GM12878 (cell line): ENCODE measurements at regions not wholly inside any gene's neighbourhood (a gene's known extent, or its start where the extent isn't known, plus 50 kb on each side); places are given as distances from the start of the nearest gene placed in this dataset.

Experiments used
- ATAC-seq: fragments of 200-7000 bp; cut with Tn5 transposase; 3 replicates; pipeline ENCODE4 v1.9.1; 2020; ENCODE audit warnings: mild to moderate bottlenecking, moderate library complexity
- BruUV-seq: library from RNA; stranded (reverse); fragments of 400-500 nt; replicated peaks from 2 replicates; lab custom pipeline; 2021; lab: Mats Ljungman, UMichigan
- CTCF ChIA-PET: fragments of 300-600 bp; sonication (Branson Sonifier 250); formaldehyde crosslinking; extraction: SDS; loops from one replicate; lab custom pipeline; 2021; ENCODE audit warnings: inconsistent platforms; lab: Yijun Ruan, JAX
- POLR2A ChIA-PET: fragments of 350-600 bp; formaldehyde crosslinking; extraction: SDS; loops from one replicate; lab custom pipeline; 2021; ENCODE audit warnings: inconsistent platforms; lab: Charles Lee
- RAD21 ChIA-PET: fragments of 300-600 bp; sonication (Branson Sonifier 250); formaldehyde crosslinking; loops from one replicate; lab custom pipeline; 2023; ENCODE audit warnings: antibody characterized with exemption; ENCODE audit not compliant: unreplicated experiment; lab: Charles Lee
- SMC1A ChIA-PET: fragments of 300-600 bp; sonication (Branson Sonifier 250); formaldehyde crosslinking; loops from one replicate; lab custom pipeline; 2023; ENCODE audit not compliant: unreplicated experiment, uncharacterized antibody; lab: Charles Lee
- DNase-seq: peaks from one replicate; pipeline ENCODE4 v3.0.0-alpha.2; 2011; ENCODE audit warnings: low read depth, low spot score
- FAIRE-seq: peaks from 3 replicates; lab custom pipeline; 2011; peaks lifted over from hg19 to GRCh38; lab: Jason Lieb, UNC
- H2AFZ ChIP-seq: 2 replicates; pipeline ENCODE4 v1.6.0; 2011; ENCODE audit warnings: low read depth, low read length, control low read depth; ENCODE audit not compliant: control insufficient read depth
- H3K27ac ChIP-seq: 2 replicates; pipeline ENCODE4 v1.5.1; 2011; ENCODE audit warnings: control low read depth; ENCODE audit not compliant: control insufficient read depth, insufficient read depth
- H3K27me3 ChIP-seq, 2 experiments: replicated peaks in 1 of 2; 2 replicates each; pipeline versions ENCODE4 v1.6.0 to v1.6.1; 2011; ENCODE audit warnings: low read length in 1 of 2; ENCODE audit not compliant: control insufficient read depth in 2 of 2, insufficient read depth in 2 of 2
- H3K36me3 ChIP-seq, 2 experiments: 2 replicates each; pipeline ENCODE4 v1.5.1; 2011; ENCODE audit warnings: low read length in 1 of 2; ENCODE audit not compliant: control insufficient read depth in 2 of 2, insufficient read depth in 2 of 2
- H3K4me1 ChIP-seq: 2 replicates; pipeline ENCODE4 v1.6.1; 2011; ENCODE audit warnings: mild to moderate bottlenecking, low read length, moderate library complexity, mixed read lengths; ENCODE audit not compliant: control insufficient read depth, insufficient read depth
- H3K4me2 ChIP-seq: 2 replicates; pipeline ENCODE4 v1.6.0; 2011; ENCODE audit warnings: control low read depth; ENCODE audit not compliant: control insufficient read depth, insufficient read depth
- H3K4me3 ChIP-seq: fragments of 200-600 bp; sonication (generic); 2 replicates; pipeline ENCODE4 v1.5.1; 2016
- H3K79me2 ChIP-seq: 2 replicates; pipeline ENCODE4 v1.6.0; 2011; ENCODE audit warnings: low read length; ENCODE audit not compliant: control insufficient read depth, insufficient read depth
- H3K9ac ChIP-seq: 2 replicates; pipeline ENCODE4 v1.8.0; 2011; ENCODE audit warnings: low read length, control low read depth, mixed read lengths; ENCODE audit not compliant: control insufficient read depth, insufficient read depth
- H3K9me3 ChIP-seq: replicated peaks from 3 replicates; pipeline ENCODE4 v1.5.1; 2011; ENCODE audit warnings: mild to moderate bottlenecking, low read length; ENCODE audit not compliant: control insufficient read depth, insufficient read depth
- H4K20me1 ChIP-seq: 2 replicates; pipeline ENCODE4 v1.6.0; 2011; ENCODE audit not compliant: control insufficient read depth, insufficient read depth
- BCL11A ChIP-seq: IDR thresholded peaks from 2 replicates; pipeline ENCODE4 v1.6.1; 2011; ENCODE audit warnings: low read depth, low read length
- CBFB ChIP-seq: IDR thresholded peaks from 2 replicates; pipeline ENCODE4 v1.6.1; 2016; ENCODE audit warnings: antibody characterized with exemption, low read depth
- GATAD2B ChIP-seq: fragments of 450-650 bp; conservative IDR thresholded peaks from 2 replicates; pipeline ENCODE4 v1.6.1; 2017; ENCODE audit warnings: low read depth, mild to moderate bottlenecking, moderate library complexity
- NR2C1 ChIP-seq: fragments of 450-650 bp; IDR thresholded peaks from 2 replicates; pipeline ENCODE4 v1.6.1; 2017; ENCODE audit warnings: antibody characterized with exemption, mild to moderate bottlenecking, moderate library complexity
- RFX5 ChIP-seq: IDR thresholded peaks from 2 replicates; pipeline ENCODE4 v1.6.1; 2011; ENCODE audit warnings: low read depth, low read length, improper control_type of control experiment
- SP1 ChIP-seq: IDR thresholded peaks from one replicate; pipeline ENCODE4 v1.6.1; 2011; ENCODE audit warnings: low read depth, low read length
- SUZ12 ChIP-seq: fragments of 200-600 bp; sonication (generic); IDR thresholded peaks from one replicate; pipeline ENCODE4 v1.6.1; 2018; ENCODE audit warnings: antibody characterized with exemption, mild to moderate bottlenecking; ENCODE audit not compliant: unreplicated experiment
- TCF7 ChIP-seq: IDR thresholded peaks from 2 replicates; pipeline ENCODE4 v1.6.1; 2014; ENCODE audit warnings: antibody characterized with exemption, borderline replicate concordance
- ZSCAN29 ChIP-seq: fragments of 450-650 bp; IDR thresholded peaks from 2 replicates; pipeline ENCODE4 v1.6.1; 2017; ENCODE audit warnings: mild to moderate bottlenecking, moderate library complexity
- WGBS: methylation state at CpG from one replicate; pipeline ENCODE4 v1.1.6; 2016; ENCODE audit warnings: low lambda C conversion rate; ENCODE audit not compliant: insufficient replicate concordance, insufficient coverage; ENCODE audit errors: missing lambda C conversion rate; 5-methylcytosine and 5-hydroxymethylcytosine counted together
- in situ Hi-C: fragments of 300-500 bp; cut with MboI; formaldehyde crosslinking; loops from 9 replicates; pipeline ENCODE4 v1.14.3; 2018; ENCODE audit warnings: mixed read lengths
- intact Hi-C: fragments of 100-400 bp; cut with micrococcal nuclease; formaldehyde crosslinking; loops from one replicate; pipeline ENCODE4 v1.14.2; 2022; ENCODE audit not compliant: unreplicated experiment

- Histone ChIP-seq H3K27me3 (no peaks in the 10 kb centered on the region), H3K9me3 (no peaks in the 10 kb centered on the region), H3K4me1 (peaks cover 38% of the 10 kb centered on the region), H3K4me2 (no peak overlapping the region), H3K9ac (no peak overlapping the region), H3K4me3 (no peak overlapping the region), H3K36me3 (no peaks in the 10 kb centered on the region), H2AFZ (no peak overlapping the region), H4K20me1 (no peaks in the 10 kb centered on the region), H3K79me2 (no peaks in the 10 kb centered on the region), H3K27ac (no peak overlapping the region)
- ChIA-PET POLR2A (interaction anchor here (0.9 kb wide), 1 partner anchor 89 kb away, joined by 3 read pairs; no protein-coding TSS in a partner anchor), CTCF (interaction anchor here (0.7 to 4.8 kb wide), 13 partner anchors 8 to 359 kb away, joined by 3 to 58 read pairs (median 4); no protein-coding TSS in a partner anchor), SMC1A (interaction anchor here (0.9 to 4.9 kb wide), 5 partner anchors 8 to 108 kb away, joined by 3 to 35 read pairs (median 4); no protein-coding TSS in a partner anchor), RAD21 (interaction anchor here (1.0 to 1.5 kb wide), 4 partner anchors 37 to 90 kb away, joined by 3 to 12 read pairs (median 4); no protein-coding TSS in a partner anchor)
- in situ Hi-C loops (loop anchor here (5.0 kb wide), 1 partner anchor 413 kb away; no protein-coding TSS in a partner anchor), intact Hi-C loops (loop anchor here (2.0 to 5.0 kb wide), 2 partner anchors 105 to 408 kb away; no protein-coding TSS in a partner anchor)
- no peak for FAIRE-seq
- TF ChIP-seq RFX5 (no peak), TCF7 (no peak), SP1 (no peak), NR2C1 (no peak), SUZ12 (no peak), ZSCAN29 (no peak), CBFB (no peak), GATAD2B (no peak), BCL11A (no peak)
- BruUV-seq, result no TSS peak
- no peak for ATAC-seq
- DNase-seq, result no peak
- WGBS, result 84% methylated on average over 7 of the region's 7 CpGs
Measured at GRCh38 chr17:27244011-27244410, 49.9 kb upstream of the WSB1 start.
